Left ventricle myocardium inferior (tissue), 1 donor: ENCODE measurements at regions not wholly inside any gene's neighbourhood (a gene's known extent, or its start where the extent isn't known, plus 50 kb on each side); places are given as distances from the start of the nearest gene placed in this dataset.

Source experiments
- DNase-seq: peaks from one replicate; pipeline ENCODE4 v3.0.0-alpha.2; 2020
- H3K27ac ChIP-seq: fragments of 200-600 bp; replicated peaks from 2 replicates; pipeline ENCODE4 v1.8.0; 2021
- H3K27me3 ChIP-seq: fragments of 200-600 bp; 2 replicates; pipeline ENCODE4 v1.8.0; 2021; ENCODE audit warnings: low read depth
- H3K36me3 ChIP-seq: fragments of 200-600 bp; 2 replicates; pipeline ENCODE4 v1.8.0; 2021
- H3K4me1 ChIP-seq: fragments of 200-600 bp; 2 replicates; pipeline ENCODE4 v1.8.0; 2021
- H3K4me3 ChIP-seq: fragments of 200-600 bp; 2 replicates; pipeline ENCODE4 v1.8.0; 2021; ENCODE audit warnings: mild to moderate bottlenecking, moderate library complexity
- H3K9me3 ChIP-seq: fragments of 200-600 bp; replicated peaks from 2 replicates; pipeline ENCODE4 v1.8.0; 2021
- intact Hi-C: fragments of 100-400 bp; cut with micrococcal nuclease; formaldehyde crosslinking; loops from one replicate; pipeline ENCODE4 v1.11.0; 2022
- TF ChIP-seq, protein P1 (sequence below): fragments of 200-600 bp; IDR thresholded peaks from 2 replicates; pipeline ENCODE4 v1.8.0; 2021; ENCODE audit warnings: antibody characterized with exemption, mild to moderate bottlenecking, borderline replicate concordance
- donor health status: DM: no; HTN: yes; CAD: no; lungs with severe emphysema.

DNA sequence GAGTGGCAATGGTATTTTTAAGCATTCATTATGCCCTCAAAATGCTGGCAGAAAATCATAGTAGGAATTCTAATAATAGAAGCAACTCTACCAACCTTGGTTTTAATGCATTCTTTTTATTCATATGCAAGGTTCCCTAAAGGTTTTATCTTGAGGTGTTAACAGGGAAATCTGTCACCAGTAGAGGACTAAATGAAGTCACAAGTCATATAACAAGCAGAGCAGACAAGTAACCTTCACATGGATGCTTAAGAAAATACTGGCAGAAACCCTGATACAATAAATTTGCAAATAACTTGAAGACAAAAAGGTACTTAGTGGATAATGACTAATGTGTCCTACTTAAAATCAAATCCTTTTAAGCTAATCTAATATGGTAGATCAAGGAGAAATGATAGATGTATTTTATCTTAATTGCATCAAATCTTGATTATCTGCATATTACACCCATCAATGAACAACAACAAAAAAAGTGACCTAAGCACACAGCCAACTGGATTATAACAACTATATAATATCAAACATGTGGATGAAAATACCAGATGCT is 73.3 kb downstream of the RFC3 start:
- Histone ChIP-seq H3K4me1 (peaks cover 11% of the 10 kb centered on the region), H3K27me3 (no peaks in the 10 kb centered on the region), H3K36me3 (peaks cover 4% of the 10 kb centered on the region), H3K9me3 (peaks cover 42% of the 10 kb centered on the region), H3K27ac (no peak overlapping the region), H3K4me3 (no peak overlapping the region)
- intact Hi-C loops = no loop called here
- no peak for DNase-seq
- TF ChIP-seq, protein P1, sequence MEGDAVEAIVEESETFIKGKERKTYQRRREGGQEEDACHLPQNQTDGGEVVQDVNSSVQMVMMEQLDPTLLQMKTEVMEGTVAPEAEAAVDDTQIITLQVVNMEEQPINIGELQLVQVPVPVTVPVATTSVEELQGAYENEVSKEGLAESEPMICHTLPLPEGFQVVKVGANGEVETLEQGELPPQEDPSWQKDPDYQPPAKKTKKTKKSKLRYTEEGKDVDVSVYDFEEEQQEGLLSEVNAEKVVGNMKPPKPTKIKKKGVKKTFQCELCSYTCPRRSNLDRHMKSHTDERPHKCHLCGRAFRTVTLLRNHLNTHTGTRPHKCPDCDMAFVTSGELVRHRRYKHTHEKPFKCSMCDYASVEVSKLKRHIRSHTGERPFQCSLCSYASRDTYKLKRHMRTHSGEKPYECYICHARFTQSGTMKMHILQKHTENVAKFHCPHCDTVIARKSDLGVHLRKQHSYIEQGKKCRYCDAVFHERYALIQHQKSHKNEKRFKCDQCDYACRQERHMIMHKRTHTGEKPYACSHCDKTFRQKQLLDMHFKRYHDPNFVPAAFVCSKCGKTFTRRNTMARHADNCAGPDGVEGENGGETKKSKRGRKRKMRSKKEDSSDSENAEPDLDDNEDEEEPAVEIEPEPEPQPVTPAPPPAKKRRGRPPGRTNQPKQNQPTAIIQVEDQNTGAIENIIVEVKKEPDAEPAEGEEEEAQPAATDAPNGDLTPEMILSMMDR = no peak

DNA sequence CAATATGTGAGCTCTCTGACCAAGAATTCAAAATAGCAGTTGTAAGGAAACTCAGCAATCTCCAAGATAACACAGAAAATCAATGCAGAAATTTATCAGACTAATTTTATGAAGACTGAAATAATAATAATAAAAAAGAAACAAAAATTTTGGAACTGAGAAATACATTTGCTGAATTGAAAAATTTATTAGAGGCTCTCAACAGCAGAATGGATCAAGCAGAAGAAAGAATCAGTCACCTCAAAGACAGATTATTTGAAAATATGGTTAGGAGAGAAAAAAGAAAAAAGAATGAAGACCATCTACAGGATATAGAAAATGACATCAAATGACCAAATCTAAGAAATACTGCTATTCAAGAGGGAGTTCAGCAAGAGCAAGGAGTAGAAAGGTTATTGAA is 75.6 kb downstream of the RFC3 start:
- Histone ChIP-seq H3K9me3 (peaks cover 65% of the 10 kb centered on the region), H3K4me1 (peaks cover 11% of the 10 kb centered on the region), H3K36me3 (peaks cover 4% of the 10 kb centered on the region), H3K4me3 (no peak overlapping the region), H3K27ac (no peak overlapping the region), H3K27me3 (no peaks in the 10 kb centered on the region)
- TF ChIP-seq, protein P1 = no peak
- intact Hi-C loops = no loop called here
- DNase-seq = no peak

DNA sequence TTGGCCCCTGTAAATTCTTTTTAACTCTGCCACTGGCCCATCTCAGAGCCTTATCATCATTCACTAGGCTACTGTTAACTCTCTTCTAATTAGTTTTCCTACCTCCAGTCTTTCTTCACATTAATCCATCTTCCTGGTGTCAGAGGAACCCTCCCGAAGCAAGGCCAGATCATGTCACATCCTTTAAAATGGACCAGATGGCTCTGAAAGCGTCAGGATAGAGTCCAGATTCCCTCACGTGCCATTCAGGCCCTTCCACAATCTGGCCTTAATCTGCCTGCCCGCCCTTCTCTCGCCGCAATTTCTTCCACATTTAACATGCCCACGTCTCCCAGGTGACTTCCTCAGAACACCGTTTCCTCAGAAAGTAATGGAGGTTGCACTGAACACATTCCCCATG is 86.5 kb downstream of the RFC3 start:
- Histone ChIP-seq H3K36me3 (no peaks in the 10 kb centered on the region), H3K4me3 (no peak overlapping the region), H3K9me3 (peaks cover 11% of the 10 kb centered on the region), H3K4me1 (no peaks in the 10 kb centered on the region), H3K27me3 (no peaks in the 10 kb centered on the region), H3K27ac (no peak overlapping the region)
- intact Hi-C loops = no loop called here
- no peak for DNase-seq
- TF ChIP-seq, protein P1 = no peak

DNA sequence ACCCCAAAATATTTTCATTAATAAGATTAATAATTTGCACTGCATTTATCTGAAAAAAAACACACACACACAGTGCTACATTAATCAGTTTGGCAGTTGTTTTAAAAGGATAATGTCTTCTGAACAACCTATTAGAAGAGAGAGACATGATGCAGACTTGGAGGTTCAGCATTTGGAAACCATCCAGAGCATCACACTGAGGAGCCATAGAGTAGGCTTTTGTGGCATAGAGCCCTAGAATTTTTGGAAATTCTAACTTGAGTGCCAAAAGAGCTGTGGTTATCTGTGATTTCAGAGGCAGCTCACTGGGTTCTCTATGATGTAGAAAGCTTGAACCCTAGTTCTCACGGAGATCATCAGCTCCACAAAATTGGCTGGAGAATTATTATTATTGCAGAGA is 90.2 kb downstream of the RFC3 start:
- TF ChIP-seq, protein P1 = no peak
- Histone ChIP-seq H3K9me3 (no peaks in the 10 kb centered on the region), H3K27me3 (no peaks in the 10 kb centered on the region), H3K4me3 (no peak overlapping the region), H3K4me1 (peaks cover 6% of the 10 kb centered on the region), H3K36me3 (no peaks in the 10 kb centered on the region), H3K27ac (no peak overlapping the region)
- intact Hi-C loops = no loop called here
- DNase-seq = no peak

DNA sequence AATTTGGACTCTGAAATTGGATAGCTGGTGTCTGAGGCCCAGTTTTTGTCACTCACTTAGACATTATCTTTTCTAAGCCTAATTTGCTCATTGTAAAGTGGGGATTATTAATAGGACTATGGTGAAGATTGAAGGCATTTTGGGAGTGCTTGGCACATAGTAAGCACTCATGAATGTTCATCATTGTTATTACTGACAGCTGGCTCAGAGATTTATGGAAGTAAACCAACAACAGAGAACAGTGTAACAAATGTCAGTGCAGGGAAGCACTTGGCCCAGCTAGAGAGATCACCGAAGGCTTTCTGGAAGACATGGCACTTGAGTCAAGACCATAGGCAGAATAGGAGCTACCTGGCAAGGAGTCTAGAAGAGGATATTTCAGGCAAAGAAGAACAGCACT is 92.3 kb downstream of the RFC3 start:
- DNase-seq = no peak
- Histone ChIP-seq H3K36me3 (no peaks in the 10 kb centered on the region), H3K4me3 (no peak overlapping the region), H3K27me3 (no peaks in the 10 kb centered on the region), H3K27ac (no peak overlapping the region), H3K9me3 (no peaks in the 10 kb centered on the region), H3K4me1 (peaks cover 6% of the 10 kb centered on the region)
- intact Hi-C loops = no loop called here
- TF ChIP-seq, protein P1 = no peak
